Keratinocyte (primary cell): ENCODE measurements at regions not wholly inside any gene's neighbourhood (a gene's known extent, or its start where the extent isn't known, plus 50 kb on each side); places are given as distances from the start of the nearest gene placed in this dataset.
"Not testable (repeated sequence)": the region's sequence is repeated elsewhere in the genome, so short reads cannot be mapped to it uniquely, and the experiment has no call there.

Experiments
- DNase-seq: peaks from one replicate; pipeline ENCODE4 v3.0.0-alpha.2; 2011; ENCODE audit warnings: low read depth, missing footprints, low spot score
- FAIRE-seq: peaks from 2 replicates; lab custom pipeline; 2011; peaks lifted over from hg19 to GRCh38; lab: Jason Lieb, UNC
- H2AFZ ChIP-seq: 2 replicates; pipeline ENCODE4 v1.6.0; 2012; ENCODE audit warnings: low read length, control low read depth, inconsistent platforms; ENCODE audit not compliant: control insufficient read depth
- H3K27ac ChIP-seq: 2 replicates; pipeline ENCODE4 v1.5.1; 2011; ENCODE audit warnings: low read length; ENCODE audit not compliant: control insufficient read depth, insufficient read depth
- H3K27me3 ChIP-seq: 3 replicates; pipeline ENCODE4 v1.6.0; 2011; ENCODE audit warnings: low read length; ENCODE audit not compliant: control insufficient read depth, insufficient read depth; ENCODE audit errors: extremely low read depth
- H3K36me3 ChIP-seq, 2 experiments: 2 replicates in 1 of 2; 3 replicates in 1 of 2; pipeline ENCODE4 v1.5.1; 2011; ENCODE audit warnings: low read length in 2 of 2, mild to moderate bottlenecking in 1 of 2; ENCODE audit not compliant: control insufficient read depth in 2 of 2, insufficient read depth in 2 of 2; ENCODE audit errors: extremely low read depth in 1 of 2
- H3K4me1 ChIP-seq: 3 replicates; pipeline ENCODE4 v1.5.1; 2011; ENCODE audit warnings: low read length; ENCODE audit not compliant: control insufficient read depth, insufficient read depth; ENCODE audit errors: extremely low read depth
- H3K4me2 ChIP-seq: 3 replicates; pipeline ENCODE4 v1.6.0; 2011; ENCODE audit warnings: low read depth, low read length; ENCODE audit not compliant: control insufficient read depth, insufficient read depth; ENCODE audit errors: extremely low read depth
- H3K4me3 ChIP-seq, 3 experiments: fragments of 200-600 bp in 1 of 3; sonication (generic) in 1 of 3; 2 replicates in 2 of 3; 3 replicates in 1 of 3; pipeline ENCODE4 v1.5.1; 2011 to 2016; ENCODE audit warnings: low read length in 3 of 3, mild to moderate bottlenecking in 3 of 3, control low read depth in 2 of 3, inconsistent platforms in 1 of 3, low read depth in 1 of 3, mixed read lengths in 1 of 3, mixed run types in 1 of 3, moderate library complexity in 1 of 3; ENCODE audit not compliant: control insufficient read depth in 2 of 3, insufficient read depth in 2 of 3; ENCODE audit errors: extremely low read depth in 1 of 3
- H3K79me2 ChIP-seq: 2 replicates; pipeline ENCODE4 v1.6.0; 2012; ENCODE audit warnings: low read length; ENCODE audit not compliant: control insufficient read depth, insufficient read depth
- H3K9ac ChIP-seq: 3 replicates; pipeline ENCODE4 v1.6.0; 2011; ENCODE audit warnings: low read length; ENCODE audit not compliant: control insufficient read depth, insufficient read depth; ENCODE audit errors: extremely low read depth
- H3K9me1 ChIP-seq: 3 replicates; pipeline ENCODE4 v1.6.0; 2011; ENCODE audit warnings: low read length; ENCODE audit not compliant: control insufficient read depth, insufficient read depth; ENCODE audit errors: extremely low read depth
- H3K9me3 ChIP-seq: 2 replicates; pipeline ENCODE4 v1.5.1; 2012; ENCODE audit warnings: low read depth, low read length; ENCODE audit not compliant: control insufficient read depth
- H4K20me1 ChIP-seq: 3 replicates; pipeline ENCODE4 v1.6.0; 2011; ENCODE audit warnings: low read length; ENCODE audit not compliant: control insufficient read depth, insufficient read depth; ENCODE audit errors: extremely low read depth
- EZH2 ChIP-seq: IDR thresholded peaks from one replicate; pipeline ENCODE4 v1.6.1; 2012; ENCODE audit warnings: inconsistent platforms, mild to moderate bottlenecking, low read length, moderate library complexity
- dilution Hi-C: fragments of 300-500 bp; cut with MboI; formaldehyde crosslinking; loops from one replicate; pipeline ENCODE4 v1.7.0; 2020; ENCODE audit warnings: low sequenced_read_pairs; ENCODE audit not compliant: extremely low pct_ligation_motif_present
- TF ChIP-seq, protein P1 (sequence below), 3 experiments: IDR thresholded peaks in 1 of 3; conservative IDR thresholded peaks in 1 of 3; optimal IDR thresholded peaks in 1 of 3; 2 replicates in 2 of 3; 3 replicates in 1 of 3; pipeline versions ENCODE3 to v1.5.1; 2011; ENCODE audit warnings: low read length in 3 of 3, mild to moderate bottlenecking in 3 of 3, moderate library complexity in 2 of 3, control low read depth in 1 of 3, inconsistent platforms in 1 of 3; ENCODE audit not compliant: insufficient read depth in 2 of 3; ENCODE audit errors: extremely low read depth in 1 of 3

DNA sequence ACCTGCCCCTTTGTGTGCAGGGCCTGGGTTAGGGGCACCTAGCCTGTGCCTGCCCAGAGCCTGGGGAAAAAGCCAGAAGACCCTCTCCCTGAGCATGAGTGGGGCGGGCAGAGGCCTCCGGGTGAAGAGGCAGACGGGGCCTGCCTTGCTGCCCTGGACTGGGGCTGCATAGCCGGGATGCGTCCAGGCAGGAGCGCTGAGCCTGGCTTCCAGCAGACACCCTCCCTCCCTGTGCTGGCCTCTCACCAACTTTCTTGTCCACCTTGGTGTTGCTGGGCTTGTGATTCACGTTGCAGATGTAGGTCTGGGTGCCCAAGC lies 216.1 kb downstream of the TMEM121 start:
- no peak overlapping the region for H3K4me3 ChIP-seq
- no peaks in the 10 kb centered on the region for H4K20me1 ChIP-seq
- no peaks in the 10 kb centered on the region for H3K9me1 ChIP-seq
- no peaks in the 10 kb centered on the region for H3K36me3 ChIP-seq
- H3K4me2 ChIP-seq = no peak overlapping the region
- no peak for TF ChIP-seq EZH2
- TF ChIP-seq, protein P1, sequence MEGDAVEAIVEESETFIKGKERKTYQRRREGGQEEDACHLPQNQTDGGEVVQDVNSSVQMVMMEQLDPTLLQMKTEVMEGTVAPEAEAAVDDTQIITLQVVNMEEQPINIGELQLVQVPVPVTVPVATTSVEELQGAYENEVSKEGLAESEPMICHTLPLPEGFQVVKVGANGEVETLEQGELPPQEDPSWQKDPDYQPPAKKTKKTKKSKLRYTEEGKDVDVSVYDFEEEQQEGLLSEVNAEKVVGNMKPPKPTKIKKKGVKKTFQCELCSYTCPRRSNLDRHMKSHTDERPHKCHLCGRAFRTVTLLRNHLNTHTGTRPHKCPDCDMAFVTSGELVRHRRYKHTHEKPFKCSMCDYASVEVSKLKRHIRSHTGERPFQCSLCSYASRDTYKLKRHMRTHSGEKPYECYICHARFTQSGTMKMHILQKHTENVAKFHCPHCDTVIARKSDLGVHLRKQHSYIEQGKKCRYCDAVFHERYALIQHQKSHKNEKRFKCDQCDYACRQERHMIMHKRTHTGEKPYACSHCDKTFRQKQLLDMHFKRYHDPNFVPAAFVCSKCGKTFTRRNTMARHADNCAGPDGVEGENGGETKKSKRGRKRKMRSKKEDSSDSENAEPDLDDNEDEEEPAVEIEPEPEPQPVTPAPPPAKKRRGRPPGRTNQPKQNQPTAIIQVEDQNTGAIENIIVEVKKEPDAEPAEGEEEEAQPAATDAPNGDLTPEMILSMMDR (optimal IDR thresholded peaks at IDR 0.05 in 1 of 3, IDR thresholded peaks at IDR 0.05 in 1 of 3, conservative IDR thresholded peaks at IDR 0.05 in 1 of 3; ENCODE audit: extremely low read depth in 1 of 3, insufficient read depth in 2 of 3, low read length in 3 of 3) = no peak
- H3K79me2 ChIP-seq = no peaks in the 10 kb centered on the region
- no peak overlapping the region for H3K27ac ChIP-seq
- H2AFZ ChIP-seq = no peak overlapping the region
- no peak for DNase-seq
- no peaks in the 10 kb centered on the region for H3K27me3 ChIP-seq
- peaks cover 5% of the 10 kb centered on the region for H3K9me3 ChIP-seq
- no peak for FAIRE-seq
- H3K9ac ChIP-seq = no peak overlapping the region
- dilution Hi-C loops = no loop called here
- no peaks in the 10 kb centered on the region for H3K4me1 ChIP-seq

DNA sequence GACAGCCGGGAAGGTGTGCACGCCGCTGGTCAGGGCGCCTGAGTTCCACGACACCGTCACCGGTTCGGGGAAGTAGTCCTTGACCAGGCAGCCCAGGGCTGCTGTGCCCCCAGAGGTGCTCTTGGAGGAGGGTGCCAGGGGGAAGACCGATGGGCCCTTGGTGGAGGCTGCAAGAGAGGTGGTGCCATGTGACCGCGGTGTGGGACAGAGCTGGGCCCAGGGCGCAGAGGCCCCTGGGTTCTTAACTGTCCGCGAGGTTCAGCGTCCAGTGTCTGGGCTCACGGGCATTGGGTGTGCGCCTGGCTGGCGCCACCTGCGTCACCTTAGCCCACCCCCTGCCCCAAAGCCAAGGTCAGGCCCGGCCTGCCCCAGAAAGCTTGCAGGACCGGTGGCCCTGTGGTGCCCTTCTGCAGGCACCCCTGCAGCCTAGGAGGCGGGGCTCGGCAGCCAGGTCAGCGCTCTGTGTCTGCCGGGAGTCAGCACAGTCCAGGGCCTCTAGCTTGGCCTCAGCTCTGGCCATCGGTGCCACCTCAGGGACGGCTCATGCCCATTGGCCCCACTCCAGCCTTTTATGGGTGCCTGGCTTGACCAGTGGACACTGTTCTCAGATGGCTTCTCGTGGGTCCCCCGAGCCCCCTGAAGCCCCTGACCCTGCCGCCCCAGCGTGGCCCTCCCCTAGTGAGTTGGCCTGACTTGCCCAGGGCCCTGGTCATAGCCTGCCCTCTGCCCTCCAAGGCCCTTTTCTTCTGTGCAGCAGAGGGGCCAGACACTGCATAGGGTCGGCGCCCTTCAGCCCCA lies 216.7 kb downstream of the TMEM121 start:
- H4K20me1 ChIP-seq, H3K36me3 ChIP-seq, H3K4me2 ChIP-seq, H3K9me3 ChIP-seq, H3K9ac ChIP-seq, H3K9me1 ChIP-seq, H3K27ac ChIP-seq, FAIRE-seq, dilution Hi-C loops, H2AFZ ChIP-seq, H3K4me3 ChIP-seq, H3K4me1 ChIP-seq, H3K79me2 ChIP-seq, H3K27me3 ChIP-seq, DNase-seq: not testable (repeated sequence)

DNA sequence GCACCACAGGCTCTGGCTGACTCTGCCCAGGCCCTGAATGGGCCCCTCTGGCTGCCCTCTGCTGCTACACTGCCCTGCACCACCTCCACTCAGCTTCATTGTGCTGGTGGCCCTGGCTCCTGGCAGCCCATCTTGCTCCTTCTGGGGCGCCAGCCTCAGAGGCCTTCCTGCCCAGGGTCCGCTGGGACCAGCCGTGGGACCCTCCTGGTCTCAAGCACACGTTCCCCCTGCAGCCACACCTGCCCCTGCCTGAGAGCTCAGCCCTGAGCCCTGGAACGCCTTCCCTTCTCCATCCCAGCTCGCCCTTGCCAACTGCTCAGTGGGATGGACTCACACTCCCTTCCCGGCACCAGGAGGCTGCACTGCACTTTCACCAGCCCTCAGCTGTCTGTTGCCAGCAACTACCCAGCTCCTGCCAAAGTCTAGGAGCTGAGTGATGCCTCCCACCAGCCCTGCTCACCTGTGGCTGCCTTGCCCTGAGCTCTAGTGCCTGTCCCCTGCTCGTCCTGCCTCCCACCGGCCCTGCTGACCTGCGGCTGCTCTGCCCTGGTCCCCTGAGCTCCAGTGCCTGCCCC lies 217.9 kb downstream of the TMEM121 start:
- FAIRE-seq = not testable (repeated sequence)

More for the DNA sequence above, 217.9 kb downstream of the TMEM121 start:
- H3K4me1 ChIP-seq, H3K27ac ChIP-seq, H3K4me2 ChIP-seq, H2AFZ ChIP-seq, dilution Hi-C loops, H3K27me3 ChIP-seq, H3K9me1 ChIP-seq, H3K9ac ChIP-seq, H3K9me3 ChIP-seq, H3K36me3 ChIP-seq, H3K4me3 ChIP-seq, DNase-seq, H4K20me1 ChIP-seq, H3K79me2 ChIP-seq: not testable (repeated sequence)
